HCT116 (cell line): ENCODE measurements at regions not wholly inside any gene's neighbourhood (a gene's known extent, or its start where the extent isn't known, plus 50 kb on each side); places are given as distances from the start of the nearest gene placed in this dataset.

Experiments
- ATAC-seq: fragments of 200-7000 bp; cut with Tn5 transposase; 2 replicates; pipeline ENCODE4 v1.9.1; 2020; ENCODE audit warnings: mild to moderate bottlenecking, moderate library complexity
- BruUV-seq: library from RNA; stranded (reverse); fragments of 400-500 nt; replicated peaks from 2 replicates; lab custom pipeline; 2021; lab: Mats Ljungman, UMichigan
- CTCF ChIA-PET: fragments of 300-600 bp; sonication (Branson Sonifier 250); formaldehyde crosslinking; loops from one replicate; lab custom pipeline; 2021; ENCODE audit warnings: antibody characterized with exemption; lab: Charles Lee
- POLR2A ChIA-PET: fragments of 300-600, 350-600 bp; sonication (Branson Sonifier 250); formaldehyde crosslinking; loops from one replicate; lab custom pipeline; 2021; ENCODE audit warnings: antibody characterized with exemption; lab: Charles Lee
- RAD21 ChIA-PET, 2 experiments: fragments of 300-600 bp; sonication (Branson Sonifier 250); formaldehyde crosslinking; loops; one replicate each; lab custom pipeline; 2023; ENCODE audit warnings: low total read pairs in 2 of 2; ENCODE audit not compliant: uncharacterized antibody in 2 of 2, unreplicated experiment in 2 of 2, low non-redundant PET in 1 of 2; lab: Charles Lee
- DNase-seq: peaks from one replicate; pipeline ENCODE4 v3.0.0-alpha.2; 2010; ENCODE audit warnings: low read depth, low spot score
- H2AFZ ChIP-seq: fragments of 200-600 bp; shearing (Covaris generic), sonication (generic); 2 replicates; pipeline ENCODE4 v1.6.1; 2017; ENCODE audit warnings: low read depth, mixed run types, mixed read lengths, antibody characterized with exemption, low read length; ENCODE audit not compliant: poor library complexity, severe bottlenecking
- H3K27ac ChIP-seq: 2 replicates; pipeline ENCODE4 v1.5.1; 2012; ENCODE audit warnings: low read depth, low read length
- H3K27me3 ChIP-seq: fragments of 200-600 bp; sonication (generic); 2 replicates; pipeline ENCODE4 v1.6.1; 2016; ENCODE audit warnings: mixed run types, low read length, mixed read lengths; ENCODE audit not compliant: insufficient read depth
- H3K36me3 ChIP-seq, 2 experiments: fragments of 200-500 bp in 1 of 2; fragments of 200-600 bp in 1 of 2; sonication (Bioruptor generic) in 1 of 2; sonication (generic) in 1 of 2; 2 replicates each; pipeline versions ENCODE4 v1.5.1 to v1.6.1; 2014 to 2016; ENCODE audit warnings: low read length in 2 of 2, inconsistent platforms in 1 of 2, mixed read lengths in 1 of 2, mixed run types in 1 of 2; ENCODE audit not compliant: insufficient read depth in 2 of 2, control insufficient read depth in 1 of 2
- H3K4me1 ChIP-seq, 2 experiments: fragments of 200-600 bp in 1 of 2; sonication (generic) in 1 of 2; 2 replicates each; pipeline versions ENCODE4 v1.5.1 to v1.6.1; 2012 to 2017; ENCODE audit warnings: low read length in 2 of 2, inconsistent platforms in 1 of 2, mild to moderate bottlenecking in 1 of 2, mixed read lengths in 1 of 2, mixed run types in 1 of 2, moderate library complexity in 1 of 2; ENCODE audit not compliant: insufficient read depth in 2 of 2, control insufficient read depth in 1 of 2
- H3K4me2 ChIP-seq: fragments of 200-600 bp; sonication (generic); 2 replicates; pipeline ENCODE4 v1.6.1; 2017; ENCODE audit warnings: mixed run types, low read length, mixed read lengths
- H3K4me3 ChIP-seq, 2 experiments: fragments of 200-600 bp in 1 of 2; sonication (generic) in 1 of 2; replicated peaks in 1 of 2; 2 replicates each; pipeline ENCODE4 v1.5.1; 2011 to 2016; ENCODE audit warnings: low read length in 2 of 2, control low read depth in 1 of 2, low read depth in 1 of 2, mild to moderate bottlenecking in 1 of 2, mixed read lengths in 1 of 2, mixed run types in 1 of 2
- H3K79me2 ChIP-seq: fragments of 200-600 bp; sonication (generic); 2 replicates; pipeline ENCODE4 v1.6.1; 2017; ENCODE audit warnings: mild to moderate bottlenecking, mixed run types, low read length, moderate library complexity, mixed read lengths; ENCODE audit not compliant: insufficient read depth
- H3K9ac ChIP-seq: fragments of 200-600 bp; sonication (generic); 2 replicates; pipeline ENCODE4 v1.6.1; 2016; ENCODE audit warnings: low read length, mixed read lengths
- H3K9me2 ChIP-seq: fragments of 200-600 bp; sonication (generic), shearing (Covaris generic); 2 replicates; pipeline ENCODE4 v1.6.1; 2017; ENCODE audit warnings: mixed run types, mild to moderate bottlenecking, moderate library complexity; ENCODE audit not compliant: insufficient read depth
- H3K9me3 ChIP-seq, 2 experiments: fragments of 200-500 bp in 1 of 2; fragments of 200-600 bp in 1 of 2; sonication (Bioruptor generic) in 1 of 2; sonication (generic) in 1 of 2; 2 replicates each; pipeline ENCODE4 v1.6.1; 2014 to 2017; ENCODE audit warnings: low read length in 2 of 2, mixed read lengths in 2 of 2, inconsistent platforms in 1 of 2, low read depth in 1 of 2, mild to moderate bottlenecking in 1 of 2, mixed run types in 1 of 2, moderate library complexity in 1 of 2; ENCODE audit not compliant: control insufficient read depth in 1 of 2, insufficient read depth in 1 of 2
- H4K20me1 ChIP-seq: fragments of 200-600 bp; sonication (generic), shearing (Covaris generic); 2 replicates; pipeline ENCODE4 v1.6.1; 2017; ENCODE audit warnings: mixed run types, mild to moderate bottlenecking, moderate library complexity; ENCODE audit not compliant: insufficient read depth
- CBX3 ChIP-seq: IDR thresholded peaks from 2 replicates; pipeline ENCODE4 v1.6.1; 2012; ENCODE audit warnings: low read depth
- CTCF ChIP-seq, 3 experiments: fragments of 200-600 bp in 1 of 3; sonication (generic) in 1 of 3; IDR thresholded peaks in 2 of 3; conservative IDR thresholded peaks in 1 of 3; 2 replicates each; pipeline ENCODE4 v1.5.1; 2012 to 2017; ENCODE audit warnings: low read depth in 2 of 3, low read length in 2 of 3, antibody characterized with exemption in 1 of 3, borderline replicate concordance in 1 of 3, control low read depth in 1 of 3, mild to moderate bottlenecking in 1 of 3, mixed read lengths in 1 of 3, mixed run types in 1 of 3, moderate library complexity in 1 of 3; ENCODE audit not compliant: insufficient read depth in 1 of 3
- EGR1 ChIP-seq: IDR thresholded peaks from 2 replicates; pipeline ENCODE4 v1.6.1; 2012; ENCODE audit warnings: low read depth
- EZH2 ChIP-seq: fragments of 200-600 bp; sonication (generic); IDR thresholded peaks from 2 replicates; pipeline ENCODE4 v1.6.1; 2017; ENCODE audit warnings: antibody characterized with exemption, mixed run types
- EZH2phosphoT487 ChIP-seq: fragments of 200-600 bp; IDR thresholded peaks from 2 replicates; pipeline ENCODE4 v1.6.1; 2018; ENCODE audit warnings: antibody characterized with exemption, borderline replicate concordance
- FOSL1 ChIP-seq: IDR thresholded peaks from 2 replicates; pipeline ENCODE4 v1.6.1; 2012; ENCODE audit warnings: low read depth
- MAX ChIP-seq: IDR thresholded peaks from 2 replicates; pipeline ENCODE4 v1.6.1; 2012
- POLR2A ChIP-seq: IDR thresholded peaks from 2 replicates; pipeline ENCODE4 v1.7.0; 2011; ENCODE audit warnings: borderline replicate concordance; ENCODE audit not compliant: insufficient read depth, insufficient read length; ENCODE audit errors: extremely low read depth
- POLR2AphosphoS5 ChIP-seq: IDR thresholded peaks from 2 replicates; pipeline ENCODE4 v1.6.1; 2011; ENCODE audit warnings: mild to moderate bottlenecking, low read depth, low read length, moderate library complexity
- SP1 ChIP-seq: IDR thresholded peaks from 2 replicates; pipeline ENCODE4 v1.6.1; 2012; ENCODE audit warnings: low read depth
- SRF ChIP-seq: IDR thresholded peaks from 2 replicates; pipeline ENCODE4 v1.6.1; 2012; ENCODE audit warnings: low read depth
- intact Hi-C: fragments of 100-400 bp; cut with micrococcal nuclease; formaldehyde crosslinking; loops from 2 replicates; pipeline ENCODE4 v1.10.0; 2022

GRCh38 chr4:133855001-133855400 is 346.6 kb downstream of the PABPC4L start:
- no peaks in the 10 kb centered on the region for H3K4me1 ChIP-seq
- ATAC-seq: no peak
- ChIA-PET POLR2A (no interaction called here), CTCF (no interaction called here), RAD21 (no interaction called here)
- H3K4me3 ChIP-seq: no peak overlapping the region
- TF ChIP-seq POLR2A: no peak
- no peak for TF ChIP-seq SRF
- TF ChIP-seq EGR1: no peak
- no peak for TF ChIP-seq MAX
- no peak for TF ChIP-seq POLR2AphosphoS5
- TF ChIP-seq SP1: no peak
- TF ChIP-seq EZH2: no peak
- TF ChIP-seq CTCF (IDR thresholded peaks at IDR 0.05 in 2 of 3, conservative IDR thresholded peaks at IDR 0.05 in 1 of 3; ENCODE audit: borderline replicate concordance in 1 of 3, insufficient read depth in 1 of 3, low read depth in 2 of 3, low read length in 2 of 3): no peak
- no peak for TF ChIP-seq EZH2phosphoT487
- TF ChIP-seq CBX3: no peak
- no peak for TF ChIP-seq FOSL1
- intact Hi-C loops: no loop called here
- H3K27me3 ChIP-seq: no peaks in the 10 kb centered on the region
- H3K27ac ChIP-seq: no peak overlapping the region
- no peaks in the 10 kb centered on the region for H4K20me1 ChIP-seq
- no peaks in the 10 kb centered on the region for H3K79me2 ChIP-seq
- no peaks in the 10 kb centered on the region for H3K9me3 ChIP-seq
- H3K9ac ChIP-seq: no peak overlapping the region
- DNase-seq: no peak
- H2AFZ ChIP-seq: no peak overlapping the region
- H3K4me2 ChIP-seq: no peak overlapping the region
- H3K36me3 ChIP-seq: no peaks in the 10 kb centered on the region
- no TSS peak for BruUV-seq
- no peaks in the 10 kb centered on the region for H3K9me2 ChIP-seq
